Peyer's patch (tissue), 4 donors: ENCODE measurements at regions not wholly inside any gene's neighbourhood (a gene's known extent, or its start where the extent isn't known, plus 50 kb on each side); places are given as distances from the start of the nearest gene placed in this dataset.
"Not testable (repeated sequence)": the region's sequence is repeated elsewhere in the genome, so short reads cannot be mapped to it uniquely, and the experiment has no call there.

Experiments used
- CTCF ChIP-seq, 6 experiments: fragments of 450-650 bp in 4 of 6; fragments of 200-600 bp in 2 of 6; sonication (generic) in 1 of 6; IDR thresholded peaks; one replicate each; pipeline ENCODE4 v1.5.1; 2017 to 2019; ENCODE audit warnings: antibody characterized with exemption in 6 of 6, mild to moderate bottlenecking in 3 of 6, moderate library complexity in 1 of 6
- POLR2A ChIP-seq, 2 donors: fragments of 450-650 bp; IDR thresholded peaks; one replicate each; pipeline ENCODE4 v1.5.1; 2017; ENCODE audit warnings: antibody characterized with exemption in 2 of 2, mild to moderate bottlenecking in 2 of 2, moderate library complexity in 2 of 2

- TF ChIP-seq CTCF, POLR2A (IDR thresholded peaks at IDR 0.05): not testable (repeated sequence)
Measured at GRCh38 chr9:42724841-42725835, 541.7 kb downstream of the SPATA31A6 start.
